ENCODE measurements at regions not wholly inside any gene's neighbourhood (a gene's known extent, or its start where the extent isn't known, plus 50 kb on each side); places are given as distances from the start of the nearest gene placed in this dataset.

DNA sequence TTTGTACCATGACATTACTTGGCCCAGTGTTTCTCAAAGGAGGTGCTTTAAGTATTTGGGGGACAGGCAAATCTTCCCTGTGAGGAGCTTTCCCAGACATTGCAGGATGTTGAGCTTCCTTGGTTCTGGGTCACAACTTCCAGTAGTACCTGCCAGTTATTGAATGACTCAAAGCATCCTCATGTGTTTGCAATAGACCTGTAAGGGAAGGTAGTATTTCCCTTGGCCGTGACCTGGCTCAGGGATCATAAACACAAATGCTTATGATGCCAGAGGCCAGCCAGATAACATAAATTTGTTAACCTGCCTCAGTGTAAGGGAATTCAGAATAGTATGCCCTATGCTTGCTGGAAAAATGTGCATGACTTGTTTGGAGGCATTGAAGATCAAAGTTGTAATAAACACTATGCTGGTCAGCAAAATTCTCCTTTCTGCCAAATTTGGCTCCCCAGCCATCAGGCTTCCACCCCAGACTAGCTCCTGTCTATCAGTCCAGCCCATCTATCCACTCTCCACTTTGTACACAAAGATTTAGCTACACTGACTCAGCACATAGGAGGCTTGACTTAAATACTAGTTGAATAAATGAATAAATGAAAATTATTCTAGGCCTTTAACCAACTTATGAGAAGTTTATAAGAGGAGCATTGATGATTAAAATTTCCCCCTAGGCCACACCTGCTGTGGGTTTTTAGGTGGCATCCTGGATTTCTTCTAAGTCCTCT lies 102.0 kb upstream of the EFEMP1 start:
- Histone ChIP-seq H4K20me1 (ENCODE audit: insufficient read depth, low read length, poor library complexity, severe bottlenecking) (no peaks in the 10 kb centered on the region), H3K9ac (ENCODE audit: low read depth, low read length, poor library complexity, severe bottlenecking) (no peak overlapping the region), H3K9me3 (ENCODE audit: insufficient read depth, low read depth, low read length) (no peaks in the 10 kb centered on the region), H3K4me3 (ENCODE audit: low read length, poor library complexity, severe bottlenecking) (no peak overlapping the region), H3K4me1 (ENCODE audit: insufficient read depth, low read length, poor library complexity, severe bottlenecking) (no peaks in the 10 kb centered on the region), H3F3A (ENCODE audit: low read depth) (no peaks in the 10 kb centered on the region), H3K36me3 (ENCODE audit: insufficient read depth, low read length) (no peaks in the 10 kb centered on the region), H3K27me3 (ENCODE audit: insufficient read depth, low read length, poor library complexity, severe bottlenecking) (no peaks in the 10 kb centered on the region), H3K9me2 (replicated peaks; ENCODE audit: low read depth, low read length) (no peaks in the 10 kb centered on the region), H3K4me2 (ENCODE audit: low read depth, low read length, poor library complexity, severe bottlenecking) (no peak overlapping the region), H2AFZ (ENCODE audit: low read length) (no peak overlapping the region), H3K79me2 (ENCODE audit: insufficient read depth, low read length) (no peaks in the 10 kb centered on the region)
- TF ChIP-seq, protein P1, sequence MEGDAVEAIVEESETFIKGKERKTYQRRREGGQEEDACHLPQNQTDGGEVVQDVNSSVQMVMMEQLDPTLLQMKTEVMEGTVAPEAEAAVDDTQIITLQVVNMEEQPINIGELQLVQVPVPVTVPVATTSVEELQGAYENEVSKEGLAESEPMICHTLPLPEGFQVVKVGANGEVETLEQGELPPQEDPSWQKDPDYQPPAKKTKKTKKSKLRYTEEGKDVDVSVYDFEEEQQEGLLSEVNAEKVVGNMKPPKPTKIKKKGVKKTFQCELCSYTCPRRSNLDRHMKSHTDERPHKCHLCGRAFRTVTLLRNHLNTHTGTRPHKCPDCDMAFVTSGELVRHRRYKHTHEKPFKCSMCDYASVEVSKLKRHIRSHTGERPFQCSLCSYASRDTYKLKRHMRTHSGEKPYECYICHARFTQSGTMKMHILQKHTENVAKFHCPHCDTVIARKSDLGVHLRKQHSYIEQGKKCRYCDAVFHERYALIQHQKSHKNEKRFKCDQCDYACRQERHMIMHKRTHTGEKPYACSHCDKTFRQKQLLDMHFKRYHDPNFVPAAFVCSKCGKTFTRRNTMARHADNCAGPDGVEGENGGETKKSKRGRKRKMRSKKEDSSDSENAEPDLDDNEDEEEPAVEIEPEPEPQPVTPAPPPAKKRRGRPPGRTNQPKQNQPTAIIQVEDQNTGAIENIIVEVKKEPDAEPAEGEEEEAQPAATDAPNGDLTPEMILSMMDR (conservative IDR thresholded peaks at IDR 0.05; ENCODE audit: low read length) = no peak
- TF ChIP-seq EZH2phosphoT487 (IDR thresholded peaks at IDR 0.05; ENCODE audit: borderline replicate concordance) = no peak

DNA sequence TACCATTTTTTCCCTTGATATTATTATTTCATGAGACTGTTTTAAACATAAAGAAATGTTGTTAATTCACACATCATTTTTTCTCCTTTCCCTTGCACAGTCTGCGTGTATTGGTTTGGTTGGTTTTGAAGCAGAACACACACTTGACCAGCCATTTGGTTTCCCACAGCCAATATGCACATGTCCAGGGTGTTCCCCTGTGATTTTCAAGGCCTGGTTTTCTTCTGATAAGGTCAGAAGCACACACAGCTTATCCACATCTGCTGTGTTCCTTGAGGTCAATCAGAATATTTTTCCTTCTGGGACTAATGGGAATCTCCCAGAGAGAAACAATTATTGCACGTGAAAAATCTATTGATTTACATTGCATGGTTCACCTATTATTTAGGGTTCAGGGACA lies 103.2 kb upstream of the EFEMP1 start:
- H3K79me2 ChIP-seq (ENCODE audit: insufficient read depth, low read length) = no peaks in the 10 kb centered on the region

DNA sequence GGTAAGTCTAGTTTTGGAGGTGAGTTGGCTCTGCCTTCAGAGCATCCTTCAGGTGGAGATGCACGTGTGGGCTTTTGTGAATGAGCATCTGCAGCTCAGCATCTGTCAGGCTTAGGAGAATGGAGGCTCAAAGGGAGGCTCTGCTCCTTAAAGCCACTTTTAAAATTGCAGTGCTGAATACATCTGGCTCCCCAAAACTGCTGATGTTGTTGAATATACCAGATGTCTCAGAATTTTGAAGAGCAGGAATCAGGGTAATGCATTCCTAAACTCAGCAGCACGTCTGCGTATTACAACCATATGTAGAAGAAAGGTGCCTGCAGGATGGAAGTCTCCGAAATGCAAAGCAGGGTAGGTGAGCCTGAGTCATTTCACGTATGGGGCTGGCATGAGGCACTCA lies 106.5 kb upstream of the EFEMP1 start:
- H3K4me1 ChIP-seq (ENCODE audit: insufficient read depth, low read length, poor library complexity, severe bottlenecking) = no peaks in the 10 kb centered on the region
- no peaks in the 10 kb centered on the region for H3K9me2 ChIP-seq (replicated peaks; ENCODE audit: low read depth, low read length)
- no peak overlapping the region for H3K4me3 ChIP-seq (ENCODE audit: low read length, poor library complexity, severe bottlenecking)
- no peak for TF ChIP-seq EZH2phosphoT487 (IDR thresholded peaks at IDR 0.05; ENCODE audit: borderline replicate concordance)
- TF ChIP-seq, protein P1 (conservative IDR thresholded peaks at IDR 0.05; ENCODE audit: low read length) = no peak
- H3K4me2 ChIP-seq (ENCODE audit: low read depth, low read length, poor library complexity, severe bottlenecking) = no peak overlapping the region
- no peaks in the 10 kb centered on the region for H3K9me3 ChIP-seq (ENCODE audit: insufficient read depth, low read depth, low read length)
- H2AFZ ChIP-seq (ENCODE audit: low read length) = no peak overlapping the region
- no peaks in the 10 kb centered on the region for H4K20me1 ChIP-seq (ENCODE audit: insufficient read depth, low read length, poor library complexity, severe bottlenecking)
- no peak overlapping the region for H3K9ac ChIP-seq (ENCODE audit: low read depth, low read length, poor library complexity, severe bottlenecking)
- no peaks in the 10 kb centered on the region for H3K79me2 ChIP-seq (ENCODE audit: insufficient read depth, low read length)
- H3K36me3 ChIP-seq (ENCODE audit: insufficient read depth, low read length) = no peaks in the 10 kb centered on the region
- no peaks in the 10 kb centered on the region for H3K27me3 ChIP-seq (ENCODE audit: insufficient read depth, low read length, poor library complexity, severe bottlenecking)
- H3F3A ChIP-seq (ENCODE audit: low read depth) = no peaks in the 10 kb centered on the region

More for the DNA sequence above, 103.2 kb upstream of the EFEMP1 start:
- Histone ChIP-seq H2AFZ (ENCODE audit: low read length) (no peak overlapping the region), H3K4me1 (ENCODE audit: insufficient read depth, low read length, poor library complexity, severe bottlenecking) (no peaks in the 10 kb centered on the region), H3K9ac (ENCODE audit: low read depth, low read length, poor library complexity, severe bottlenecking) (no peak overlapping the region), H3F3A (ENCODE audit: low read depth) (no peaks in the 10 kb centered on the region), H3K9me3 (ENCODE audit: insufficient read depth, low read depth, low read length) (no peaks in the 10 kb centered on the region), H3K27me3 (ENCODE audit: insufficient read depth, low read length, poor library complexity, severe bottlenecking) (no peaks in the 10 kb centered on the region), H3K4me3 (ENCODE audit: low read length, poor library complexity, severe bottlenecking) (no peak overlapping the region), H3K4me2 (ENCODE audit: low read depth, low read length, poor library complexity, severe bottlenecking) (no peak overlapping the region), H3K9me2 (replicated peaks; ENCODE audit: low read depth, low read length) (no peaks in the 10 kb centered on the region), H3K36me3 (ENCODE audit: insufficient read depth, low read length) (no peaks in the 10 kb centered on the region), H4K20me1 (ENCODE audit: insufficient read depth, low read length, poor library complexity, severe bottlenecking) (no peaks in the 10 kb centered on the region)
- TF ChIP-seq EZH2phosphoT487 (IDR thresholded peaks at IDR 0.05; ENCODE audit: borderline replicate concordance) = no peak
- TF ChIP-seq, protein P1 (conservative IDR thresholded peaks at IDR 0.05; ENCODE audit: low read length) = no peak
